ENCODE measurements at regions not wholly inside any gene's neighbourhood (a gene's known extent, or its start where the extent isn't known, plus 50 kb on each side); places are given as distances from the start of the nearest gene placed in this dataset.
"Not testable (repeated sequence)": the region's sequence is repeated elsewhere in the genome, so short reads cannot be mapped to it uniquely, and the experiment has no call there.

DNA sequence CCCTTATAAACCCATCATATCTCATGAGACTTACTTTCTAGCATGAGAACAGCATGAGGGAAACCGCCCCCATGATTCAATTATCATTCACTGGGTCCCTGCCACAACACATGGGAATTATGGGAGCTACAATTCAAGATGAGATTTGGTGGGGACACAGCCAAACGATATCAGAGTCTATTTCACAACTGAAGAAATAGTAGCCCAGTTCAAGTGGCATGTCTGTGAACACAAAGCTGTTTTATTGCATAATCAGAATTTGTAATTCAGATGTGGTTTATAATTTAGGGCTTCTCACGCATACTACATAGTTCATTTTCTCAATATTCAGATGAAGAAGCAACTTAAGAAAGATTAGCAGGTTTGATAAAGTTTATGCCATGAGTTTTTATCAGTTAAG, 1188.0 kb upstream of the ALCAM start:
- intact Hi-C loops (cut with DNase I): no loop called here
- DNase-seq (ENCODE audit: low spot score): no peak

DNA sequence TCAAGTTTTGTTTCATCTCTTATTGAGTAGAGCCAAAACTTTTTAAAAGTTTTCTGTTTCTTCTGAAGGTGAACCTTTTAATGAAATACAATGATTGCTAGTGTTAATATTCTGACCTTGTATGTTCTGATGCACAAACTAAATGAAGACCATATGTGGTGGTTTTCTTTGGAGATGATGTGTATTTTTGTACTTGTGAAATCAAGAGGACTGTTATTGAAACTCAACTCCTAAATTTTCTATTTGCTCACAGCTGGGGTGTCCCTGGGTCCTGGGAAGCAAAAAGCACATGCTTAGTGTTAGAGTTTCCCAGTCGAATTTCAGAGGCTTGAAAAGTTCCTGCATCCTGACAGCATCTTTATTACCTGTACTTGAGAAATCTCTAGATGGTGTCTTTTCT, 1185.8 kb upstream of the ALCAM start:
- intact Hi-C loops (cut with DNase I): no loop called here
- DNase-seq (ENCODE audit: low spot score): no peak

DNA sequence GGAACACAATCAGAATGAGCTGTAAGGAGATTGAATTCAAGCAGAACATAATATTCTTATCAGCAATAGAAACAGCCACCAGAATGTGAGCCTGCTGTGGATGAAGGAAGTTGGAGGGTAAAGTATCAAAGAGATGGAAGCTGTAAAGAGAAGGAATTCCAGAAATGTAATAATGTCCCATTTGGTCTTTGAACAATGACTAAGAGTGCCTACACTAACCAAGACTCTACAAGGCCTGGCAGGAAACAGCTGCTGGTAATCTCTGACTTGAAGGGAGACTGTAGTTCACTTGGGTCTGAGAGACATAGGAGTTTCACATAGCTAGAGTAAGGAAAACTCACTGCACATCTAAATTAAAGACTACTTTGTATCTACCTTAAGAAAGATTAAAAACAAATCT, 1176.0 kb upstream of the ALCAM start:
- intact Hi-C loops (cut with DNase I): no loop called here

DNA sequence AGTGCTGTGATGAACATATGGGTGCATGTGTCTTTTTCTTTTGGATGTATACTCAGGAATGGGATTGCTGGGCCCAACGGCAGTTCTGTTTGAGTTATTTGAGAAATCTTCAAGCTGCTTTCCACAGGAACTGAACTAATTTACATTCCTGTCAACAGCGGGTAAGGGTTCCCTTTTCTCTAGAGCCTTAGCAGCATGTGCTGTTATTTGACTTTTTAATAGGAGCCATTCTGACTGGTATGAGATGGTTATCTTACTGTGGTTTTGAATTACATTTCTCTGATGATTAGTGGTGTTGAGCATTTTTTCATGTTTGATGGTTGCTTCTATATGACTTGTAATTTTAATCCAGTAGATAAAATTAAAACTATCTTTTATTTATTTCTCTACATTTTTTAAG, 1168.6 kb upstream of the ALCAM start:
- intact Hi-C loops (cut with DNase I): no loop called here

More for the DNA sequence above, 1176.0 kb upstream of the ALCAM start:
- no peak for DNase-seq (ENCODE audit: low spot score)

DNA sequence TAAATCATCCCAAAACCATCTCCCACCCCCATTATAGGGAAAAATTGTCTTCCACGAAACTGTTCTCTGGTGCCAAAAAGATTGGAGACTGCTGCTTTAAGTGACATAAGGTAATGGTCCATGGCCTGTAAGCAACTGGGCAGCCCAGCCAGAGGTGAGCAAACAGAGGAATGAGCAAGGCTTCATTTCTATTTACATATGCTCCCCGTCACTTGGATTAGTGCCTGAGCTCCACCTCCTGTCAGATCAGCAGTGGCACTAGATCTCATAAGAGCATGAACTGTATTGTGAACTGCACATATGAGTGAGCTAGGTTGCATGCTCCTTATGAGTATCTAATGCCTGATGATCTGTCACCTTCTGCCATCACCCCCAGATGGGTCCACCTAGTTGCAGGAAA, 1159.8 kb upstream of the ALCAM start:
- intact Hi-C loops (cut with DNase I): no loop called here
- no peak for DNase-seq (ENCODE audit: low spot score)

More for the DNA sequence above, 1168.6 kb upstream of the ALCAM start:
- DNase-seq (ENCODE audit: low spot score): no peak

DNA sequence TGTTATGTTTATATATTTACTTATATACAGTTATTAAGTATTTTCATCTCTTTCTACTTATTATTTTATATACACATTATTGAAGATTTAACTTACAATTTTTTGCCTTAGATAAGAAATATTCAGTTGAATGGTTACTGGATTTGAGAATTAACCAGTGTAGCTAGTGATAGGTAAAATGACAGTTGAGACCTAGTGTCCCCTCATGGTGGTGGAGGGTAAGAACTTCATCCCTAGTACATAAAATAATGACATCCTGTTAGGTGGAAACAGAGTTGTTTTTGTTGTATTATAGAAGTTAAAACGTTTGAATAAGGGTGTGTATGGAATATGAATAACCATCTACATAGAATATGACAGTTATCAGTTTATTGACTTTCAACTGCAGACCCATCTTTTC, 1152.4 kb upstream of the ALCAM start:
- intact Hi-C loops (cut with DNase I): no loop called here
- no peak for DNase-seq (ENCODE audit: low spot score)

DNA sequence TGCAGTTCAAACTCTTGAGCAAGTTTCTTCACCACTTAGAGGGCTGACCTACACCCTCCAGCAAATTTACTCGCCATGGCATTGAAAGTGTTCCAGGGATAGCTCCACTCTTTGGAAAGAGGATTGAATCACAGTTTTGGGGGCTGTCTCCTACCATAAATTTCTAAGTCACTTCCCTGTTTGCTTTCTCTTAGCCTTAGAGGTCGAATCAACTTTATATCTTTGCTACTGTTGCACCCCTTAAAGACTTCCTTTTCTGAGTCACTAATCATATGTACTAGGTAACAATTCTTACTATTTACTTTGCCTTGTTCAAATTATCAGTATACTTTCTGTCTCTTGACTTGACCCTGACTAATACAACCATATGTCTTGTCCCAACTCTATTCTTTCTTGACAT, 1151.8 kb upstream of the ALCAM start:
- DNase-seq (ENCODE audit: low spot score): no peak
- intact Hi-C loops (cut with DNase I): no loop called here

DNA sequence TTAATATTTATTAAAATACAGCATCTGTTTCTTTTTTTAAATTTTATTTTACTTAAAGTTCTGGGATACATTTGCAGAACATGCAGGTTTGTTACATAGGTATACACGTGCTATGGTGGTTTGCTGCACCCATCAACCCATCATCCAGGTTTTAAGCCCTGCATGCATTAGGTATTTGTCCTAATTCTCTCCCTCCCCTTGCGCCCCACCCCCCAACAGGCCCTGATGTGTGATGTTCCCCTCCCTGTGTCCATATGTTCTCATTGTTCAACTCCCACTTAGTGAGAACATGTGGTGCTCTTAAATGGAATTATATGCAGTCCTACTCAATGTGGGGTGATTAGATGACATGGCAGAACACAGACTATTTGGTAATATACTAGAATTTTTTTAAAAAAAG, 1147.7 kb upstream of the ALCAM start:
- DNase-seq (ENCODE audit: low spot score); intact Hi-C loops (cut with DNase I): not testable (repeated sequence)

DNA sequence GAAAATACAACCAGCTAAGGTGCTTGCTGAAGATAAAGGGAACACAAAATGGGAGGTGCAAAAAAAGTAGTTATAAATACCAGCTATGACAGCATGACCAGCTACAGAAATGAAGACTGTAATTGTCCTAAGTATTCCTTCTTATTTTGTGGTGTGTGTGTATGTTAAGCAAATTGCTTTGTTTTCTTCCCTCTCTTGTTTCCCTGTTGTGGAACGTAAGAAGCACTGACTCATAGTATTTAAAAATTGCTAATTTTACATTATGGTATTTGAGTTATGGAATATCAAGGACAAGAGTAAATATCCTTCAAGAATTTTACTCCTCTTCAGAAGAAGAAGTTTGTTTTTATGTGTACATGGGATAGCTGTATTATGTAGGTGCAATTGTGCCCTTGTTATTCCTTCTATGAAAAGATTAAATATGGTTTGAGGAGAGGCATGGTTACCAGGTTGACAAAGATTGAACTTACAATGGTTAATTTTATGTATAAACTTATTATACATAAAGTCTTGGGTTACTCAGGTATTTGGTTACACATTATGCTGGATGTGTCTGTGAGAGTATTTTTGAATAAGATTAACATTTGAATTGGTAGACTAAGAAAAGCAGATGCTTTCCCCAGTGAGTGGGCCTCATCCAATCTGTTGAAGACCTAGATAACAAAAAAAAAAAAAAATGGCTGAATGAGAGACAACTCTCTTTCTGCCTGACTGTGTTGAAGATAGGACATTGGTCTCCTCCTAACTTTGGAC, 1132.1 kb upstream of the ALCAM start:
- no peak for DNase-seq (ENCODE audit: low spot score)
- intact Hi-C loops (cut with DNase I): no loop called here

DNA sequence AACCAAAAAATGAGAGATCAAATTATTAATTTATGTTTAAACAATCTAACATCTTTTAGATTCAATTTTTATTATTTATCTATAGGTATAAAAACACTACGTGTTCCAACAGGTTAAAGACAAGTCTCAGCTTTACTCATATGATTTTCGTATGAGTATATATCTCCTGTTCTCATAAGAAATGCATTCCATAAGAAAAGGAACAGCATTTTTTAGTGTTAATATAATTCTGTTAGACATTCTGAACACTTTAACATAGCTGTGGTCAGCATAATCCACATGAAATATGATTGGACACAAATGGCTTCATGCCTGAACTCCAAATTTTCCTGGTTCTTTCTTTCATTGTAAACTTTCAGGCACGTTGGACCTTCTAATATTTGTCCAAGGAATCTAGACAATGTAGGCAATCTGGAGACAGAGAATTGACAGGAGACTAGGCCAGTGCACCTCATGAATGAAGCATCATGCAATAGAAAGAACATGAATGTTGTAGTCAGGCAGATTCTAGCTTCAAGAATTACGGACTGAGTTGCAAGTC, 1122.0 kb upstream of the ALCAM start:
- no peak for DNase-seq (ENCODE audit: low spot score)
- intact Hi-C loops (cut with DNase I): no loop called here

DNA sequence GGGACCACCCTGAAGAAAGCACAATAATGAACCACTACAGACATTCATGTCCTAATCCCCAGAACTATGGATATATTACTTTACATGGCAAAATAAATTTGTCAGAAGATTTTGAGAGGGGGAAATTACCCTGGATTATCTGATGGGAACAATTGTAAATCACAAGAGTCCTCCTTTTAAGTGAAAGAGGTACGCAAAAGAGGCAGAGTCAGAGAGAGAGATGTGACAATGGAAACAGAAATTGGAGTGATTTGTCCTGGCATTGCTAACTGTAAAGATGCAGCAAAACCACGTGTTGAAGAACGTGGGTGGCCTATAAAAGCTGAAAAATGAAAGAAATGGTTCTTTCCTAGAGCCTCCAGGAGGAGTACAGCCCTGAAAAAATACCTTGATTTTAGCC, 1121.4 kb upstream of the ALCAM start:
- intact Hi-C loops (cut with DNase I): no loop called here

DNA sequence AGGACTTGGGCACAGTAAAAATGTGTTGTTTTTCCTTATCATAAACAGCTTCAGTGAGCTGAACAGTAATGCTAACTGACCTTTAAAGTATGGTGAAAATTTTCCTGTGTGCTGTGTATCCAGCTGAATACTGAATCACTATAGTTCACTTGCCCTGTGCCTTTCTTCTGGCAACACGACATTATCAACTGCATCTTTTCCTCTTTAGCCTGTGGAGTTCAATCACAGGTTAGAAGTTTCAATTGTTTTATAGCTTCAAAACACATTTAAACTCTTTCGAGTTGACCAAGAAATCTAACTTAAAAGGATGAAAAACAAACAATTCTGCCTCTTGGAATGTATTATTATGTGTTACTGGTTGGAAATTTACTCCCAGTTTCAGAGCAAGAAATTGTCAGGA, 1120.7 kb upstream of the ALCAM start:
- intact Hi-C loops (cut with DNase I): no loop called here

More for the DNA sequence above, 1121.4 kb upstream of the ALCAM start:
- DNase-seq (ENCODE audit: low spot score): no peak

DNA sequence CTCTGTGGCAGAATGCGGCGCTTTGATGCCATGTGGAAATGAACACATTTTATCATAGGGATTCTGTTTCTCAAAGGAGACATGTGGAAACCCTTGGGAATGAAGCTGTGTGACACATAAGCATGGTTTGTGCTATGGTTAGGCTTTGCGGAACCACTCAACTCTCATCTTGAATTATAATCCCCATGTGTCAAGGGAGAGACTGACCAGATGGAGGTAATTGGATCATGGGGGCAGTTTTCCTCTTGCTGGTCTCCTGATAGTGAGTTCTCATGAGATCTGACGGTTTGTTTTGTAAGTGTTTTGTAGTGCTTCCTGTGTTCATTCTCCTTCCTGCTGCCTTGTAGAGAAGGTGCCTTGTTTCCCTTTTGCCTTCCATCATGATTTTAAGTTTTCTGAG, 1109.2 kb upstream of the ALCAM start:
- DNase-seq (ENCODE audit: low spot score): no peak
- intact Hi-C loops (cut with DNase I): no loop called here

More for the DNA sequence above, 1120.7 kb upstream of the ALCAM start:
- DNase-seq (ENCODE audit: low spot score): no peak

DNA sequence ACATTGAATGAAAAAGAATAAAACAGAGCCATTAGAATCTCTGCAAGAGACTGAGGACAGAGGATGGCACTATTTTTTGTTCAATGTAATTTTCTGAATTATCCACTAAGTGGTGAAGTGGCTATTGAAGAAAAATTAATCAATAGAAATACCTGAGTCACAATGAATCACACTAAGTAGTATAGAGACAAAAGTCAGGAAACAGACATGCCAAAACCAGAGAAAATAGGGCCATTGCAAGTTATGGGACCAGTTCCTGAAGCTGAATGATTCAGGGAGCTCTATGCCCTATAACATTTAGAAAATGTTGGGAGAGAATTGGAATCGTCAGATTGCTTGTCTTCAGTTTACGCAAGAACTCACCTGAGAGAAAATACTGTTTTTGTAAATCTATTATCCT, 1103.2 kb upstream of the ALCAM start:
- no peak for DNase-seq (ENCODE audit: low spot score)
- intact Hi-C loops (cut with DNase I): no loop called here

DNA sequence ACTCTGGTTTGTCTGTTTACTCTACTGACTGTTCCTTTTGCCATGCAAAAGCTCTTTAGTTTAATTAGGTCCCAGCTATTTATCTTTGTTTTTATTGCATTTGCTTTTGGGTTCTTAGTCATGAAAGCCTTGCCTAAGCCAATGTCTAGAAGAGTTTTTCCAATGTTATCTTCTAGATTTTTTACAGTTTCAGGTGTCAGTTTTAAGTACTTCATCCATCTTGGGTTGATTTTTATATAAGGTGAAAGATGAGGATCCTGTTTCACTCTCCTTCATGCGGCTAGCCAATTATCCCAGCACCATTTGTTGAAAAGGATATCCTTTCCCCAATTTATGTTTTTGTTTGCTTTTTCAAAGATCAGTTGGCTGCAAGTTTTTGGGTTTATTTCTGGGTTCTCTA, 1100.5 kb upstream of the ALCAM start:
- DNase-seq (ENCODE audit: low spot score); intact Hi-C loops (cut with DNase I): not testable (repeated sequence)

DNA sequence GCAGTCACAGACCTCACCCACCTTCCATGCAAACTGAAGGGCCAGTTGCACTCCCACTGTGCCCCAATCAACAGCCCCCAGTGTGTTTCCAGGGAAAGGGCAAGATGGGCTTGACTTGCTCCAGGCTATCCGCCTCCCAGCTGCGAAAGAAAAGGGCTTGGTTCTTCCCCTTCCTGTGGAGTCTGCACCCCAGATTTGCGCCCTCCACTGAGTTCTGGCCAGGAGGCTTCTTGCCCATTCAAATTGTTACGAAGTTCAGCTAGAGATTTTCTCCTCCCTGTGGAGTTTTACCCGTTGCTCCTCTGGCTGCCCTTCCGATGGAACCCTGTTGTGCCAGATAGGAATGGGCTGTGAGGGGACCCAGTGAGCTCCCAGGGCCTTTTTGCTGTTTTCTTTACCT, 1096.9 kb upstream of the ALCAM start:
- no peak for DNase-seq (ENCODE audit: low spot score)
- intact Hi-C loops (cut with DNase I): loop anchor here (10.0 kb wide), 1 partner anchor 1095 kb away; the partner anchor contains the start of gene ALCAM

DNA sequence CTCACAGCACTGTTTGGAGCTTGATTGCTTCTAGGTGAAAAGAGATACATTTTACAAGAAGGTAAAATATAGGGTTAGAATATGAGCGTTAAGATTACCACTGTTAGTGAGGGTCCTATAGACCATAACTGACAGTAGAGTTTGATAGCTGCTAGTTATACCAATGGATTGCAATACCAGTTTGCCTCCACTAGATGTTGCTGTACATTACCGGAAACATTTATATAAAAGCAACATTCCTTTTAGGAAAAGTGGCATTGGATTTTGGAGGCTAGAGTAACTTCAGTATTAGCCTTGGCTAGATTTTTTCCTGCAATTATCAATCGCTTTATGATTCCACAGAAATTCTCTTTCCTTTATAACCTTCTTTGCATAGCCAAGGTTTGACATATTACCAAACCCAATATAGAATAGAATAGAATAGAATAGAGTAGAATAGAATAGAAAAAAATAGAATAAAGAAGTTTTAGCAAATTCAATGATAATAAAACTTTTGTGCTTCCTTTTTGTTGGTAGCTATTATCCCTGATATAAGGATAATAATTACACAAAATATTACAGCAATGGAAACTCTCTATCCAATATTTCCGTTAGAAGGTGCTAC, 1093.6 kb upstream of the ALCAM start:
- no peak for DNase-seq (ENCODE audit: low spot score)
- intact Hi-C loops (cut with DNase I): loop anchor here (10.0 kb wide), 1 partner anchor 1092 kb away; the partner anchor contains the start of gene ALCAM

DNA sequence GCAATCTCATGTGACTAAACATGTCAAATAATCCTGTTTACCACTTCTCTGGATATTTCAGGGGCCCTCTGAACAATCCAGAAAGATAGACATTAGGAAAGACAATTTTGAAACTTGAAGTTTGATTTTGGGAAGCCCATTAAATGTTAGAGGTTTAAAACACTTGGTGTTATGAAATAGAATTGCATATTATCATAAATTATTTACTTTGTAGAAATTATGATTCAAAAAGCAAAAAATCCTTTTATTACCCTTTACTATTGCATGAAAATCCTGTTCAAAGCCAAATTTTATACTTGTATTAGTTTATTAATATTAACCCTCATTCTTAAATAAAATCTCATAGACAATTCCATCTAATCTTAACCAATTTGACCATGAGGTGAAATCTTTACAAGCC, 1091.5 kb upstream of the ALCAM start:
- intact Hi-C loops (cut with DNase I): loop anchor here (10.0 kb wide), 1 partner anchor 1090 kb away; the partner anchor contains the start of gene ALCAM
- DNase-seq (ENCODE audit: low spot score): no peak

DNA sequence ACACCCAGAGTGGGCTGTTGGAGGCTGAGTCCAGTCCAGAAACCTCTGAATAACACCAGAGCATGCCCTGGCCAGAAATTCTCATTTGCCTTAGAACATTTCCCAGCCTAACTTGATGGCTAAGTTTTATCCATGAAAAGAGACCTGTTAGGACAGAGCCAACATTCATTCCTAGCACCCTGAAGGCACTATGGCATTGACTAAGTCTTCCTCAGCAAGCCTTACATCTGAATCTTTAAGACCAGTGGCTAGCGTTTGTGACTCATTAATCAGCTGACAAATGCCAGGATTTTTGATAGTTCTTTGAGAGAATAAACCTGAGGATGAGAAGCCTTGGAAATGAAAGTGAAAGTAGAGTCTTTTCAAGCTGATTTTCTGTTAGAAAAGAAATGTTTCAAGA, 1087.1 kb upstream of the ALCAM start:
- no peak for DNase-seq (ENCODE audit: low spot score)
- intact Hi-C loops (cut with DNase I): loop anchor here (10.0 kb wide), 1 partner anchor 1085 kb away; the partner anchor contains the start of gene ALCAM

DNA sequence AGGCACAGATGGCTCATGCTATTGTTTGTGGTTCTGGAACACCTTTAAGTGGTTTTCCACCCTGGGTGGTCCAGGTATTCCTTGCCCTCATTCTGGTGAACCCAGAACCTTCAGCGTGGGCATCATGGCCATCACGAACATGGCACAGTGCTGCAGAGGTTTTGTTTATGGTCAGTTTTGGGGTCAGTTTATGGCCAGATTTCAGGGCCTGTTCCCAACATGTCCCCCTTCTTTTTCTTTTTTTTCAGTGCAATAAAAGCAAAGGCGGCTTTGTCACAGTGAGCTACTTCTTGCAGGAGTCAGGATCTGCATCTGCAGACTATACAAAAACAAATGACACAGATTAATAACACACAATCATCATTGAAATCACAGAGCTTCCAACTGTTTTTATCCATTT, 1085.0 kb upstream of the ALCAM start:
- DNase-seq (ENCODE audit: low spot score): no peak
- intact Hi-C loops (cut with DNase I): no loop called here

DNA sequence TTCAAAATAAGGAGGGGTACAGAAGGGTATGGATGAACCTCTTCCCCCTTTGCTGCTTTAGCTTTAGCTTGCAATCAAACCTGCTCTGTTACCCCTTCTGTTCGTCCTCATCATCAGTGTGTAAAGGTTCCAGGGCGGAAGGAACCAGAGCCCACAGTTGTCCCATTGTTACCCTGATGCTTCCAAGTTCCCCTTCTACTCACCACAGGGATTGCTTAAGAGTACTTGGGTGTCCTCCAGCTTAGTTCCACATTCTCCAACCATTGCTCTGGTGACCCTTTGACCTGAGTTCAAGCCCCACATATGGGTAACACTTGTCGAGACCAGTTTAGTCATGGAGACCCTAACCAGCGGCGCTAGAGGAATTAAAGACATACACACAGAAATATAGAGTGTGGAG, 1080.1 kb upstream of the ALCAM start:
- no peak for DNase-seq (ENCODE audit: low spot score)
- intact Hi-C loops (cut with DNase I): no loop called here
